T47D (cell line): ENCODE measurements at regions not wholly inside any gene's neighbourhood (a gene's known extent, or its start where the extent isn't known, plus 50 kb on each side); places are given as distances from the start of the nearest gene placed in this dataset.

Experiments used
- DNase-seq, 2 experiments: peaks; one replicate each; pipeline versions ENCODE4 v3.0.0 to v3.0.0-alpha.2; 2011 to 2012; ENCODE audit warnings: low read depth in 1 of 2, low spot score in 1 of 2
- JUND ChIP-seq: IDR thresholded peaks from 2 replicates; pipeline ENCODE4 v1.6.1; 2012; ENCODE audit warnings: low read depth
- in situ Hi-C: cut with HindIII; loops from 2 replicates; pipeline ENCODE4 v1.10.0; 2016; ENCODE audit warnings: low sequenced_read_pairs, low pct_unique_long_range_greater_than_20kb

DNA sequence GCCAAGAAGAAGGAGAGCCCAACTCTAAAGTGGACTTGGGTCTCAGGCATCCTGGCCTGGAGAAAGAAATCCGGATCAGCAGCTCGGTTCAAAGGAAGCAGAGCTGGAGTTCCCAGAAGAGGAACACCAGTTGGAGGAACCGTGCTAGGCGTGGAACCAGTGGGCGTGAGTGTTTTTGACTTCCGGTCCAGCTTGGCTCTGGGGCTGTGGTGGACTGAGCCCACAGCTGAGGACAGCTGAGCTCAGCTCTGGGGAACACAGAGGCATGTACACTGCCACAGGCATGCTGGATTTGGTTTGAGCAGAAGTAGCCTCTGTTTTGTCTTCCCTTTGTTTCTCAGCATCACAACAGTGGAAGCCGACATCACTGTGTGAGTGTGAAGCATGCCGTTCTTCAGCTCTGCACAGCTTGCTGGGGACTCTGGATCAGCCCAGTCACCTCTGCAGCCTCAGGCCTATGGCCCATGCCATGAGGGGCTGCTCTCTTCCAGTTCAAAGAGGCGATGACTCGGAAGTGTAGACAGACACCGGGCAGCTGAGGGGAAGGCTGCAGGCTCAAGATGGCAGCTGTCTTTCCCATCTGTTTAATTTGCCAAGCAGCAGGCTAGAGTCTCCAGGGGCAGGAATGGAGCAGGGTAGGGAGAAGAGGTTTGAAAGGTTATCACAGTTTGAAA lies 185.8 kb upstream of the UBE3A start:
- DNase-seq: no peak
- in situ Hi-C loops: no loop called here
- TF ChIP-seq JUND: no peak

DNA sequence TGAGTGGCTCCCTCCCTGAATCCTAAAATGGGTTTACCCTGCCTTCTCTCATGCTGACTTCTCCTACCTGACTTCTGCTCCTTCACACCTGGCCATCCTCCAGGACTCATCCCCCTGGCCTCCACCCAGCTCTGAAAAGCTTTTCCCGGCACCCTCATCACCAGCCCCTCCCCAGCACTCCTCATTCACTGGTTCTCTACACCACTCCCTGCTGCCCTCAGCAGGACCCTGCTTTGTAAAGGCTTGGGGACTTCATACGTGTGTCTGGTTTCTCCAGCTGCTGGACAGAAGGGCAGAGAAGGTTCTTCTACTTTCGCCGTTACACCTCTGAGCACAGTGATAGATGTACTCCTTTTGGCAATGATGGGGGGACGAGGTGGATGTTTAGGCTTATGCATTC lies 184.9 kb upstream of the UBE3A start:
- no peak for TF ChIP-seq JUND
- DNase-seq: no peak
- in situ Hi-C loops: no loop called here

DNA sequence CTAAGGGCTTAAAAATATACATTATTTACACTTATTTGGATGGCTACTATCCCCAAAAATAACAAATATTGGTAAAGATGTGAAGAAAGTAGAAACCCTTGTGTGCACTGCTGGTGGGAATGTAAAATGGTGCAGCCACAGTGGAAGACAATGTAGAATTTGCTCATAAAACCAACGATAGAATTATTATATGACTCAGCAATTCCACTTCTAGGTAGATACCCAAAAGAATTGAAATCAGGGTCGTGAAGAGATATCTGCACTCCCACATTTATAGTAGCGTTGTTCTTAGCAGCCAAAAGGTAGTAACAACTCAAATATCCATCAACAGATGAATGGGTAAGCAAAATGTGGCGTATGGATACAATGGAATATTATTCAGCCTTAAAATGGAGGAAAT lies 181.6 kb upstream of the UBE3A start:
- in situ Hi-C loops: no loop called here

DNA sequence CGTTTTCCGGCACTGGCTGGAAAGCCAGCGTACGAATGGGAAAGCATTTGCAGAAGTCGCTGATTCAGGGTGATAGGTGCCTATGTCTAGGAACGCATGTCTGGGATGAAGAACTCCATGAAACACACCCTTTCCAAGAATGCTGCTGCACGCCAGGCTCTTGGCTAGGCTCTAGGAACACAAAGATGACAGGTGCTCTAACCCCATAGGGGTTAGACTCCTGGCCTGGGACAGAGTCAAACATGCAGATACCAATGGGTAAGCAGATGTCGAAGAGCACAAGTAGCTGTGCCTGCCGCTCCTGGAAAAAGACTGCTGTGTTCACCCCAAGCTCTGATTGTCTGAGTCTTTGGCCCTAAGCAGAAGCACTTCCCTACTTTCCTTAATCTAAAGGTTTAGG lies 180.9 kb upstream of the UBE3A start:
- in situ Hi-C loops: no loop called here
- TF ChIP-seq JUND: no peak
- DNase-seq: no peak

More for the DNA sequence above, 181.6 kb upstream of the UBE3A start:
- TF ChIP-seq JUND: no peak
- no peak for DNase-seq

DNA sequence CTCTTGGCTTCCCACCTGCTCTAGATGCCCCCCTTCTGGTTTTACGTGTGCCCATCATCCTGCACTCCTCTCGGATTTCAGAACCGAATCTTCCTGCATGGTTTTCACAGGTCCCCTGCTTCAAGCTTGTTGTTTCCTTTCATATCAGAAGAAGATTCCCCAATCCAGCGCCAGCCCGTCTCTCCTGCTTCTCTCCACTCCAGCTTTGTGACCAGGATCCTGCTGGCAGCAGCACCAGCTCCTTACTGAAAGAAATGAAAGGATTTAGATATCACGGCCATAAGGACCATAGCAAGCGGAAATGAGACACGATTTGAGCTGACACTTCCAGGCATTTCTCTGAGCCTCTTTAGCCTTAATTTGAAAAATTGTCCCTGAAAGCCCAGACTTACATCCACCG lies 180.3 kb upstream of the UBE3A start:
- no peak for TF ChIP-seq JUND
- in situ Hi-C loops: no loop called here
- DNase-seq: no peak

DNA sequence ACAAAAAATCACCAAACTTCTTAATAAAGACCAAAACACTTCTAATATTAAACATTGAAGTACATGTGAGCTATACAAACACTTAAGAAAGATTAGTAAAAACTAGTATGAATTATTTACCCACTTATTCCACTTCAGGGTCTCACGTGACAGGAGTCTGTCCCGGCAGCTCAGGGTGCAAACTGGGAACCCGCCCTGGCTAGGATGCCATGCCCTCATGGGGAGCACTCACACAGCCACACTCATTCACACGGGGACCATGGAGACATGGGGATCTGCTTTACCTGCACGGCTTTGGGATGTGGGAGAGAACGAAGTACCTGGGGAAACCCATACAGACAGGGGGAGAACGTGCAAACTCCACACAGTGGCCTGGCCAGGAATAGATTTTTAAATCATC lies 179.3 kb upstream of the UBE3A start:
- no peak for TF ChIP-seq JUND
- in situ Hi-C loops: no loop called here
- no peak for DNase-seq

DNA sequence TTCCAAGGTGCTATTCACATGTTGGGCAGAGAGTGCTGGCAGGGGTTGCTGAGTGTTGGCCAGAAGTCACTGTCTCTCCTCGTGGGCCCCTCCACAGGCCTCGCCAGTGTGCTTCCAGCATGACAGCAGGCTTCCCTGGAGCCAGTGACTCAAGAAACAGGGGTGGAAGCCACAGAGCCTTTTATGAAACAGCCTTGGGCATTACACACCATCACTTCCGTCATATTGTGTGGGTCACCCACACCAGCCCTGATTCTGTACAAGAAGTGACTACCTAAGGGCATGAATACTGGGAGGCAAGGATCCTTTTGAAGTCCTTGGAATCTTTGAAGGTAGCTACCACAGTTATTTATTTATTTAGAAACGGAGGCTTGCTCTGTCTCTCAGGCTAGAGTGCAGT lies 177.6 kb upstream of the UBE3A start:
- in situ Hi-C loops: no loop called here
- TF ChIP-seq JUND: no peak
- no peak for DNase-seq

DNA sequence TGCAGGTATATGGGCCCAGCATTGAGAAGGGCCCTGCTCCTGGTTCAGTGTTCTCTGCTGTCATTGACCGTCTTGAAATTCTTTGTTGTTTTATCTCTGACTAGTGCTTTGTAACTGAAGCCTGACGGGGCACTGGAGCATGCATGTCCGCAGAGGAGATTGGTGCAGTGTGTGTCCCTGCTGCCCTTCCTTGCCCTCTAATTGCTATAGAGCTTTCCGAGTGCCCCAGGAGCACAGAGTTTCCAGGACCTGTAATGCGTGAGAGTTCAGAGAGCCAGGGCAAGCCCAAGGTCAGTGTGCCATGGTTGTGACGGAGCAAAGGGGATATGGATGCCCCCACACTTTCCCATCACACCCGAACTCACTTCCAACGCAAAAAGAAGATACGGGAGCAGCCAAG lies 174.3 kb upstream of the UBE3A start:
- no peak for TF ChIP-seq JUND
- in situ Hi-C loops: no loop called here
- no peak for DNase-seq

DNA sequence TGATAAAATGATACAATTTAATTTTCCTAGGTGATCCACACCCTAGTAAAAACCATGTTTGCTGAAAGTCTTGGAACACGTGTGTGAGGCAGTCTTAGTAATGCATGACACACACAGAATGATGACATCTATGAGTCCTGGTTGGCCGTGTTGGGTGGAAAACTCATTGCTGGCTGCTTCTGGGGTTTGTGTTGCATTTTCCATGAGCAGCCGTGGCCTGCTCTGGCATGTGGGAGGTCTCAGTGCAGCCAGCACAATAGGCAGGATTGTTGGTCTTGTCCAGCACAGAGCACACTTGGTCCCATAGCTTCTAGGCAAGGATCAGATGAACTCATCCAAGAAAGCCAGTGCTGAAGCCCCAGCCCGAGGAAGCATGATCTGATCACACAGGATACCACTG lies 172.8 kb upstream of the UBE3A start:
- in situ Hi-C loops: no loop called here
- no peak for DNase-seq
- TF ChIP-seq JUND: no peak

DNA sequence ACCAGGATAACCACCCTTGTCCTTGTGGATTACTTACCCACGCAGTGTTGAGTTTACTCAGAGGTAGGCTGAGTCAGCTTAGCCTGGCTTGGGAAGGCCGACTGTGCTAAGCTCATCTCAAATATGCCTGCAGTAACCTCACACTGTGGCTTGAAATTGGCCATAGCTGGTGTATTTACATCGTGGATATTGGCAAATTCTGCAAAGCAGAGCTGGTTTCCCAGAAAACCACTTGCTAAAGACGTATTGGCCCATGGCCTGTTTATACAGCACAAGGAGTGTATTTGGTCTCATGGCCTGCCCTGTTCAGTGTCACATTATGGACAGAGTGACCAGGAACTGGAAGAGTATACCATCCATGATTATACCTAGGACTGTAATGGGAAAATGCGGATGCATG lies 170.5 kb upstream of the UBE3A start:
- no peak for TF ChIP-seq JUND
- in situ Hi-C loops: no loop called here
- DNase-seq: peak in 1 of 2 experiments; percentile 82

DNA sequence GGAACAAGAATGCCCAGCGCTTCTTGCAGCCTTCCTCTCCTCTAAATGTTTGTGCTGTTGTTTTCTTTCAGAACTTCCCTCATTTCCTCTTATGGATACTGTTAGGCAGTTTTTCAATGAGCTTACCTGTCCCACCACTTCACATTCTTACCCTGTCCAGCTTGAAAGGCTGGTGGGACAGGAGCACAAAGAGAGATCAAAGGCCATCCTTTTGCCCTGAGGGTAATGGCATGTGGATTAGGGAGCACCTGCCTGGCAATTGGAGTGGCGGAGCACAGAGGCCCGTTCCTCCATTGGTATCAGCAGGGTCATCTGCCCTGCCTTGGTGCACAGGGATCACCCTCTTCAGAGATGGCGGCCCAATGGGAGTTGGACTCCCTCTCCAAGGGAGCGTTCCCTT lies 170.1 kb upstream of the UBE3A start:
- TF ChIP-seq JUND: no peak

DNA sequence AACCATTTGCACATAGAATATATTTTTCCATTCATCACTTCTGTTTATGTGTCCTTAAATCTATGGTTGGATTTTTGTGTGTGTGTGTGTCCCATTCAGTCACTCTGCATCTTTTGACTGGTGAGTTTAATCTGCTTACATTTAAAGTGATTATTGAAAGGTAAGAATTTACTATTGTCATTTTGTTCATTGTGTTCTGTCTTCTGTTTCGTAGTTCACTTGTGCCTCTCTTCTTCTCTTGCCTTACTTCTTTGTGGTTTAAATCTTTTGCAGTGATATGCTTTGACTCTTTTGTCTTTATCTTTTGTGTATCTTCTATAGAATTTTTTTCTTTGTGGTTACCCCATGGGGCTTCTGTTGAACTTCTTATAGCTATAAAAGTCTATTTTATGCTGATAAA lies 166.3 kb upstream of the UBE3A start:
- no peak for DNase-seq
- in situ Hi-C loops: no loop called here
- no peak for TF ChIP-seq JUND

More for the DNA sequence above, 170.1 kb upstream of the UBE3A start:
- DNase-seq: peak in 1 of 2 experiments; percentile 86
- in situ Hi-C loops: no loop called here

DNA sequence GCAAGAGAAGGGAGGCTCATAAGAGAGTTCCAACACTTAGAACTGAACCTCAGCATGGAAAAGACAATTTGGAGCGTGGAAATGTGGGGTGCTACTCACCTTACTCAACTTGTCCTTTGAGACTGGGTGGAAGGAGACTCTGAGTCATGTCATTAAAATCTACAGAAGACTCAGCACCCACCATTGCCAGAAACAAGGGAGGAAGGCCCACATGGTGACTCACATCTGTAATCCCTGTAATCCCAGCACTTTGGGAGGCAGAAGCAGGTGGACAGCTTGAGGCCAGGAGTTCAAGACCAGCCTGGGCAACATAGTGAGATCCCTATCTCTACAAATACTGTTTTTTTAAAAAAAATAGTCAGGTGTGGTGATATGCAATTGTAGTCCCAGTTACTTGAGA lies 161.9 kb upstream of the UBE3A start:
- in situ Hi-C loops: no loop called here
- no peak for TF ChIP-seq JUND
- no peak for DNase-seq

DNA sequence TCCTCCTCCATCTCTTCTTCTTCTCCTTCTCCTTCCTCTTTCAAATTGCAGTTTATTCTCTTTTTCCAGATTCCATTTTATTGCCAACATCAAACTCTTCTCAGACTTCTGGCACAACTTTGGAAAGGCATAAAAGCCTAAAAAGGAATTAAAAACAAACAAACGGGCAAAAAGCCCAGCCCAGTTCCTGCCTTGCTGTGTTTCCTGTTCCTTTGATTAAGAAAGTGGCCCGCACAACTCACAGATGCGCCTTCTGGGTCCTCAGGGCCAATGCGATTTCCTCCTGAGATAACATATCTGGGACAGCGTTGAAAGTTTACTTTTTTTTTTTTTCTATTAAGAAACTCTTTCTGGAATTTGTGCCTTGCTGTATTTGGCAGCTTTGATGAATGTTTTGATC lies 158.7 kb upstream of the UBE3A start:
- TF ChIP-seq JUND: no peak
- DNase-seq: no peak
- in situ Hi-C loops: no loop called here
